ENCODE measurements at regions not wholly inside any gene's neighbourhood (a gene's known extent, or its start where the extent isn't known, plus 50 kb on each side); places are given as distances from the start of the nearest gene placed in this dataset.

DNA sequence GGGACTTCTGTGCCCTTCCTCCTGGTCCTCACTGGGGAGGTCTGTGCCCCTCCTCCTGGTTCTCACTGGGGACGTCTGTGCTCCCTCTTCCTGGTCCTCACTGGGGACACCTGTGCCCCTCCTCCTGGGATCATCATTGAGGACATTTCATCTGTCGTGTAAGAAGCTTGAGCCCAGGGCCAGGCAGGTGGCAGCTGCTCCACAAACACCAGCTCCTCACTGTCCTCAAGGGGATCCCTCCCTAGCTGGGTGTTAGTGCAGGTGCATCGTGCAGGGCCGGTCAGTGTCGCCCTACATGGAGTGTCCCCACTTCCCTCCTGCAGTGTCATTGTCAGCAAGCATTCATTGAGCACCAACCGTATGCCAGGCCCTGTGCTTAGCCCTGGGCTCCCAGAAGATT lies 312.7 kb downstream of the PTPRU start:
- TF ChIP-seq CTCF (IDR thresholded peaks at IDR 0.05) (no peak), PBX3 (IDR thresholded peaks at IDR 0.05) (no peak), BHLHE40 (IDR thresholded peaks at IDR 0.05; ENCODE audit: low read depth, low read length) (no peak), NR3C1 (IDR thresholded peaks at IDR 0.05) (no peak), REST (IDR thresholded peaks at IDR 0.05) (no peak), KDM1A (IDR thresholded peaks at IDR 0.05; ENCODE audit: low read depth) (no peak), CHD4 (IDR thresholded peaks at IDR 0.05; ENCODE audit: borderline replicate concordance) (no peak), MAX (IDR thresholded peaks at IDR 0.05) (no peak), MAZ (IDR thresholded peaks at IDR 0.05; ENCODE audit: borderline replicate concordance, low read depth, low read length) (no peak)
